HEK293 (cell line): ENCODE measurements at regions not wholly inside any gene's neighbourhood (a gene's known extent, or its start where the extent isn't known, plus 50 kb on each side); places are given as distances from the start of the nearest gene placed in this dataset.

Experiments used
- CTCF ChIA-PET: fragments of 350-600 bp; formaldehyde crosslinking; extraction: SDS; loops from one replicate; lab custom pipeline; 2021; ENCODE audit warnings: antibody characterized with exemption; lab: Yijun Ruan, JAX
- POLR2A ChIA-PET: fragments of 300-600 bp; formaldehyde crosslinking; extraction: SDS; loops from one replicate; lab custom pipeline; 2020; ENCODE audit warnings: antibody characterized with exemption, inconsistent platforms; lab: Yijun Ruan, JAX
- H3K27ac ChIP-seq: fragments of 200-500 bp; sonication (Bioruptor generic); 2 replicates; pipeline ENCODE4 v1.5.1; 2014; ENCODE audit warnings: low read depth, low read length, control low read depth, inconsistent platforms; ENCODE audit errors: extremely low read depth
- H3K36me3 ChIP-seq, 2 experiments: fragments of 200-500 bp in 1 of 2; sonication (Bioruptor generic) in 1 of 2; 1 replicate in 1 of 2; 2 replicates in 1 of 2; pipeline ENCODE4 v1.5.1; 2014 to 2017; ENCODE audit warnings: inconsistent platforms in 2 of 2, low read length in 2 of 2; ENCODE audit not compliant: control insufficient read depth in 2 of 2, insufficient read depth in 1 of 2
- H3K4me1 ChIP-seq: fragments of 200-500 bp; sonication (Bioruptor generic); 2 replicates; pipeline ENCODE4 v1.5.1; 2014; ENCODE audit warnings: mild to moderate bottlenecking, low read length, inconsistent platforms; ENCODE audit not compliant: control insufficient read depth, insufficient read depth
- H3K4me3 ChIP-seq: 2 replicates; pipeline ENCODE4 v1.5.1; 2011; ENCODE audit warnings: low read depth, mild to moderate bottlenecking, control low read depth, low read length, moderate library complexity
- H3K9me3 ChIP-seq: fragments of 200-500 bp; sonication (Bioruptor generic); 2 replicates; pipeline ENCODE4 v1.5.1; 2014; ENCODE audit warnings: low read depth, low read length, inconsistent platforms; ENCODE audit not compliant: control insufficient read depth, insufficient read depth
- MZF1 ChIP-seq: fragments of 450-650 bp; formaldehyde crosslinking; IDR thresholded peaks from 2 replicates; pipeline ENCODE4 v1.5.1; 2017; ENCODE audit warnings: missing biosample characterization, missing genetic modification characterization, borderline replicate concordance
- SP2 ChIP-seq: fragments of 450-650 bp; formaldehyde crosslinking; IDR thresholded peaks from 2 replicates; pipeline ENCODE4 v1.5.1; 2016; ENCODE audit warnings: missing biosample characterization, missing genetic modification characterization
- SP7 ChIP-seq: fragments of 450-650 bp; formaldehyde crosslinking; IDR thresholded peaks from 2 replicates; pipeline ENCODE4 v1.5.1; 2016; ENCODE audit warnings: missing biosample characterization, missing genetic modification characterization
- TRIM28 ChIP-seq: IDR thresholded peaks from 2 replicates; pipeline ENCODE4 v1.6.1; 2011; ENCODE audit warnings: low read length, control low read depth, borderline replicate concordance
- ZBTB21 ChIP-seq: fragments of 450-650 bp; formaldehyde crosslinking; IDR thresholded peaks from 2 replicates; pipeline ENCODE4 v1.5.1; 2017; ENCODE audit warnings: missing biosample characterization, missing genetic modification characterization
- ZNF10 ChIP-seq: fragments of 450-650 bp; formaldehyde crosslinking; IDR thresholded peaks from 2 replicates; pipeline ENCODE4 v1.5.1; 2017; ENCODE audit warnings: missing biosample characterization, missing genetic modification characterization
- ZNF214 ChIP-seq: fragments of 450-650 bp; formaldehyde crosslinking; IDR thresholded peaks from 2 replicates; pipeline ENCODE4 v1.5.1; 2017; ENCODE audit warnings: missing biosample characterization, mild to moderate bottlenecking, missing genetic modification characterization, borderline replicate concordance
- ZNF335 ChIP-seq: fragments of 450-650 bp; formaldehyde crosslinking; conservative IDR thresholded peaks from 2 replicates; pipeline ENCODE4 v1.5.1; 2016; ENCODE audit warnings: missing biosample characterization, missing genetic modification characterization
- ZNF394 ChIP-seq: fragments of 450-650 bp; formaldehyde crosslinking; IDR thresholded peaks from 2 replicates; pipeline ENCODE4 v1.5.1; 2016; ENCODE audit warnings: missing biosample characterization, missing genetic modification characterization, mild to moderate bottlenecking, moderate library complexity, borderline replicate concordance
- ZNF426 ChIP-seq: fragments of 450-650 bp; formaldehyde crosslinking; IDR thresholded peaks from 2 replicates; pipeline ENCODE4 v1.5.1; 2017; ENCODE audit warnings: missing biosample characterization, missing genetic modification characterization, mild to moderate bottlenecking, inconsistent platforms, moderate library complexity
- ZNF555 ChIP-seq: fragments of 450-650 bp; formaldehyde crosslinking; conservative IDR thresholded peaks from 2 replicates; pipeline ENCODE4 v1.5.1; 2017; ENCODE audit warnings: missing biosample characterization, mild to moderate bottlenecking, missing genetic modification characterization, inconsistent platforms
- ZNF610 ChIP-seq: fragments of 450-650 bp; formaldehyde crosslinking; IDR thresholded peaks from 2 replicates; pipeline ENCODE4 v1.5.1; 2016; ENCODE audit warnings: missing biosample characterization, missing genetic modification characterization, borderline replicate concordance
- ZNF677 ChIP-seq: fragments of 450-650 bp; IDR thresholded peaks from 2 replicates; pipeline ENCODE4 v1.5.0; 2018; ENCODE audit warnings: missing biosample characterization, mild to moderate bottlenecking, missing genetic modification characterization, moderate library complexity
- TF ChIP-seq, protein P1 (sequence below): fragments of 450-650 bp; formaldehyde crosslinking; IDR thresholded peaks from 2 replicates; pipeline ENCODE4 v1.5.1; 2016; ENCODE audit warnings: missing biosample characterization, missing genetic modification characterization
- TF ChIP-seq, protein P2 (sequence below): fragments of 450-650 bp; formaldehyde crosslinking; IDR thresholded peaks from 2 replicates; pipeline ENCODE4 v1.5.1; 2016; ENCODE audit warnings: missing biosample characterization, missing genetic modification characterization, borderline replicate concordance
- TF ChIP-seq, protein P3 (sequence below): fragments of 450-650 bp; formaldehyde crosslinking; IDR thresholded peaks from 2 replicates; pipeline ENCODE4 v1.5.1; 2016; ENCODE audit warnings: missing biosample characterization, missing genetic modification characterization
- TF ChIP-seq, protein P4 (sequence below): fragments of 450-650 bp; formaldehyde crosslinking; IDR thresholded peaks from 2 replicates; pipeline ENCODE4 v1.5.1; 2016; ENCODE audit warnings: missing biosample characterization, missing genetic modification characterization, low read depth
- TF ChIP-seq, protein P5 (sequence below): fragments of 450-650 bp; formaldehyde crosslinking; IDR thresholded peaks from 2 replicates; pipeline ENCODE4 v1.5.1; 2016; ENCODE audit warnings: missing biosample characterization, missing genetic modification characterization

DNA sequence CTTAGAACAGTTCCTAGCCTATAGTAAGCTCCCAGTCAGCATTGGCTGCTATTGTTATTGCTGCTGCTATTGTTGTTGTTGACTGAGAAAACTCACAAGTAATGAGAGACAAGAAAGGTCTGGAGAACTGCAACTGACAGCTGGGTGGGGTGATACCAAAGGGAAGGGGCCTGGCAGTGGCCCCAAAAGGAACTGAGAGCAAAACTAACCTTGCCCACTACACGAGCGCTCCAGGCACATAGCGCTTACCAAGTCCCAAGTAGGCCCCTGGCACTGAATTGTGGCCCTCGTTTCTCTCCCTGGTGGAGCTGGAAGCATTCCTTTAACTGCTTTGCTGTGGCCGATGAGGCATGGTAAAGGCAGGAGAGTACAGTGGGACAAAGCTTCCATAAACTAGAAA lies 59.7 kb downstream of the KCTD12 start (continued):
- TF ChIP-seq ZNF335 = no peak
- no peak for TF ChIP-seq ZNF610 (tag by site-specific recombination)
- TF ChIP-seq ZNF555 (tag by site-specific recombination) = no peak

DNA sequence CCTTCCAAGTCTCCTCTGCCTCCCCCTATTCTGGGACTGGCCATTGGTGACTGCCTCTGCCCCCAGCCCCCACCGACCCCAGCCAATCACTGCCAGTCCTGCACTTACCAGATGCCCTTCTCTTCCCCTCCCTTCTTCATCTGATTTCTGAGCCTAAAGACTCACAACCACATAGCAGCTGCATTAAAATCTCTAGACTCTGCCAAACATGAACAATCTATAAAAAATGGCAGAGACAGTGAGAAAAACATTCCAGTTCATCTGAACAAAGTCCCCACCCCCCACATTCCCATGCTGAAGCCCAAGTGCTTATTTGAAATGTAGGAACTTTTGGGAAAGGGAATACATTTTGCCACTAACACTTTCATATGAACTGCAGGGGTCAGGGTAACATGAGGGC lies 60.8 kb downstream of the KCTD12 start:
- no peak overlapping the region for H3K4me3 ChIP-seq
- H3K36me3 ChIP-seq = no peaks in the 10 kb centered on the region
- no peak overlapping the region for H3K27ac ChIP-seq
- no peaks in the 10 kb centered on the region for H3K9me3 ChIP-seq
- no peaks in the 10 kb centered on the region for H3K4me1 ChIP-seq
- TF ChIP-seq SP2 (tag by site-specific recombination) (no peak), ZNF10 (tag by site-specific recombination) (no peak), ZNF426 (tag by site-specific recombination) (no peak), ZNF214 (tag by site-specific recombination) (no peak), SP7 (no peak), ZNF394 (tag by site-specific recombination) (no peak), ZBTB21 (tag by site-specific recombination) (no peak)
- TF ChIP-seq, protein P1, sequence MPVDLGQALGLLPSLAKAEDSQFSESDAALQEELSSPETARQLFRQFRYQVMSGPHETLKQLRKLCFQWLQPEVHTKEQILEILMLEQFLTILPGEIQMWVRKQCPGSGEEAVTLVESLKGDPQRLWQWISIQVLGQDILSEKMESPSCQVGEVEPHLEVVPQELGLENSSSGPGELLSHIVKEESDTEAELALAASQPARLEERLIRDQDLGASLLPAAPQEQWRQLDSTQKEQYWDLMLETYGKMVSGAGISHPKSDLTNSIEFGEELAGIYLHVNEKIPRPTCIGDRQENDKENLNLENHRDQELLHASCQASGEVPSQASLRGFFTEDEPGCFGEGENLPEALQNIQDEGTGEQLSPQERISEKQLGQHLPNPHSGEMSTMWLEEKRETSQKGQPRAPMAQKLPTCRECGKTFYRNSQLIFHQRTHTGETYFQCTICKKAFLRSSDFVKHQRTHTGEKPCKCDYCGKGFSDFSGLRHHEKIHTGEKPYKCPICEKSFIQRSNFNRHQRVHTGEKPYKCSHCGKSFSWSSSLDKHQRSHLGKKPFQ (tag by site-specific recombination) = no peak
- TF ChIP-seq, protein P2, sequence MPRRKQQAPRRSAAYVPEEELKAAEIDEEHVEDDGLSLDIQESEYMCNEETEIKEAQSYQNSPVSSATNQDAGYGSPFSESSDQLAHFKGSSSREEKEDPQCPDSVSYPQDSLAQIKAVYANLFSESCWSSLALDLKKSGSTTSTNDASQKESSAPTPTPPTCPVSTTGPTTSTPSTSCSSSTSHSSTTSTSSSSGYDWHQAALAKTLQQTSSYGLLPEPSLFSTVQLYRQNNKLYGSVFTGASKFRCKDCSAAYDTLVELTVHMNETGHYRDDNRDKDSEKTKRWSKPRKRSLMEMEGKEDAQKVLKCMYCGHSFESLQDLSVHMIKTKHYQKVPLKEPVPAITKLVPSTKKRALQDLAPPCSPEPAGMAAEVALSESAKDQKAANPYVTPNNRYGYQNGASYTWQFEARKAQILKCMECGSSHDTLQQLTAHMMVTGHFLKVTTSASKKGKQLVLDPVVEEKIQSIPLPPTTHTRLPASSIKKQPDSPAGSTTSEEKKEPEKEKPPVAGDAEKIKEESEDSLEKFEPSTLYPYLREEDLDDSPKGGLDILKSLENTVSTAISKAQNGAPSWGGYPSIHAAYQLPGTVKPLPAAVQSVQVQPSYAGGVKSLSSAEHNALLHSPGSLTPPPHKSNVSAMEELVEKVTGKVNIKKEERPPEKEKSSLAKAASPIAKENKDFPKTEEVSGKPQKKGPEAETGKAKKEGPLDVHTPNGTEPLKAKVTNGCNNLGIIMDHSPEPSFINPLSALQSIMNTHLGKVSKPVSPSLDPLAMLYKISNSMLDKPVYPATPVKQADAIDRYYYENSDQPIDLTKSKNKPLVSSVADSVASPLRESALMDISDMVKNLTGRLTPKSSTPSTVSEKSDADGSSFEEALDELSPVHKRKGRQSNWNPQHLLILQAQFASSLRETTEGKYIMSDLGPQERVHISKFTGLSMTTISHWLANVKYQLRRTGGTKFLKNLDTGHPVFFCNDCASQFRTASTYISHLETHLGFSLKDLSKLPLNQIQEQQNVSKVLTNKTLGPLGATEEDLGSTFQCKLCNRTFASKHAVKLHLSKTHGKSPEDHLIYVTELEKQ (tag by site-specific recombination) = no peak
- TF ChIP-seq, protein P3, sequence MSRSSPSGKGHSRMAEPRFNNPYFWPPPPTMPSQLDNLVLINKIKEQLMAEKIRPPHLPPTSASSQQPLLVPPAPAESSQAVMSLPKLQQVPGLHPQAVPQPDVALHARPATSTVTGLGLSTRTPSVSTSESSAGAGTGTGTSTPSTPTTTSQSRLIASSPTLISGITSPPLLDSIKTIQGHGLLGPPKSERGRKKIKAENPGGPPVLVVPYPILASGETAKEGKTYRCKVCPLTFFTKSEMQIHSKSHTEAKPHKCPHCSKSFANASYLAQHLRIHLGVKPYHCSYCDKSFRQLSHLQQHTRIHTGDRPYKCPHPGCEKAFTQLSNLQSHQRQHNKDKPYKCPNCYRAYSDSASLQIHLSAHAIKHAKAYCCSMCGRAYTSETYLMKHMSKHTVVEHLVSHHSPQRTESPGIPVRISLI (tag by site-specific recombination) = no peak
- TF ChIP-seq, protein P4, sequence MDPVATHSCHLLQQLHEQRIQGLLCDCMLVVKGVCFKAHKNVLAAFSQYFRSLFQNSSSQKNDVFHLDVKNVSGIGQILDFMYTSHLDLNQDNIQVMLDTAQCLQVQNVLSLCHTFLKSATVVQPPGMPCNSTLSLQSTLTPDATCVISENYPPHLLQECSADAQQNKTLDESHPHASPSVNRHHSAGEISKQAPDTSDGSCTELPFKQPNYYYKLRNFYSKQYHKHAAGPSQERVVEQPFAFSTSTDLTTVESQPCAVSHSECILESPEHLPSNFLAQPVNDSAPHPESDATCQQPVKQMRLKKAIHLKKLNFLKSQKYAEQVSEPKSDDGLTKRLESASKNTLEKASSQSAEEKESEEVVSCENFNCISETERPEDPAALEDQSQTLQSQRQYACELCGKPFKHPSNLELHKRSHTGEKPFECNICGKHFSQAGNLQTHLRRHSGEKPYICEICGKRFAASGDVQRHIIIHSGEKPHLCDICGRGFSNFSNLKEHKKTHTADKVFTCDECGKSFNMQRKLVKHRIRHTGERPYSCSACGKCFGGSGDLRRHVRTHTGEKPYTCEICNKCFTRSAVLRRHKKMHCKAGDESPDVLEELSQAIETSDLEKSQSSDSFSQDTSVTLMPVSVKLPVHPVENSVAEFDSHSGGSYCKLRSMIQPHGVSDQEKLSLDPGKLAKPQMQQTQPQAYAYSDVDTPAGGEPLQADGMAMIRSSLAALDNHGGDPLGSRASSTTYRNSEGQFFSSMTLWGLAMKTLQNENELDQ (tag by site-specific recombination) = no peak
- POLR2A ChIA-PET = no interaction called here
- CTCF ChIA-PET = no interaction called here

DNA sequence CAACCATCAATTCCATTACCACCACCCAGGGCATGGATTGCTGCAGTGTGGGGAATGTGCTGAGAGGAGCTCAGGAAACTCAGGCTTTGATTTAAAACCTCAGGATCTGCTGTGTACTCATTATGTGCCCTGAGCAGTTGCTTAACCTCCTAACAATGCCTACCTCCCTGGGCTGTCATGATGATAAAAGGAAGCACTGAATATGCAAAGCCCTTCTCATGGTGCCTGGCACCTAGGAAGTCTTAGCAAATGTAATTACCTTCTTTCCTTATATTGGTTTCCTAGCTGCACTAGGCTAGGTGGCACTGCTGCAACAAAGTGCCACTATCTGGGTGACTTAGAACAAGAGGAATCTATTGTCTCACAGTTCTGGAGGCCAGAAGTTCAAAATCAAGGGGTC lies 62.2 kb downstream of the KCTD12 start:
- Histone ChIP-seq H3K4me3 (no peak overlapping the region), H3K36me3 (no peaks in the 10 kb centered on the region), H3K4me1 (no peaks in the 10 kb centered on the region), H3K9me3 (no peaks in the 10 kb centered on the region), H3K27ac (no peak overlapping the region)
- POLR2A ChIA-PET = no interaction called here
- CTCF ChIA-PET = interaction anchor here (0.7 to 1.5 kb wide), 3 partner anchors 9 to 80 kb away, joined by 3 to 4 read pairs (median 3); no protein-coding TSS in a partner anchor
- TF ChIP-seq ZNF677 (tag by site-specific recombination) (no peak), TRIM28 (no peak), MZF1 (tag by site-specific recombination) (no peak)
- TF ChIP-seq, protein P5, sequence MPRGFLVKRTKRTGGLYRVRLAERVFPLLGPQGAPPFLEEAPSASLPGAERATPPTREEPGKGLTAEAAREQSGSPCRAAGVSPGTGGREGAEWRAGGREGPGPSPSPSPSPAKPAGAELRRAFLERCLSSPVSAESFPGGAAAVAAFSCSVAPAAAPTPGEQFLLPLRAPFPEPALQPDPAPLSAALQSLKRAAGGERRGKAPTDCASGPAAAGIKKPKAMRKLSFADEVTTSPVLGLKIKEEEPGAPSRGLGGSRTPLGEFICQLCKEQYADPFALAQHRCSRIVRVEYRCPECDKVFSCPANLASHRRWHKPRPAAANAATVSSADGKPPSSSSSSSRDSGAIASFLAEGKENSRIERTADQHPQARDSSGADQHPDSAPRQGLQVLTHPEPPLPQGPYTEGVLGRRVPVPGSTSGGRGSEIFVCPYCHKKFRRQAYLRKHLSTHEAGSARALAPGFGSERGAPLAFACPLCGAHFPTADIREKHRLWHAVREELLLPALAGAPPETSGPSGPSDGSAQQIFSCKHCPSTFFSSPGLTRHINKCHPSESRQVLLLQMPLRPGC (tag by site-specific recombination) = no peak
